NCI-H1105 (cell line): ENCODE measurements at regions not wholly inside any gene's neighbourhood (a gene's known extent, or its start where the extent isn't known, plus 50 kb on each side); places are given as distances from the start of the nearest gene placed in this dataset.
"Not testable (repeated sequence)": the region's sequence is repeated elsewhere in the genome, so short reads cannot be mapped to it uniquely, and the experiment has no call there.

ENCODE experiments used
- DNase-seq: peaks from one replicate; lab custom pipeline; 2025; lab: John Stamatoyannopoulos, UW

- no peak for DNase-seq
Observed at GRCh38 chr14:41071351-41071750, 535.3 kb upstream of the LRFN5 start.

DNA sequence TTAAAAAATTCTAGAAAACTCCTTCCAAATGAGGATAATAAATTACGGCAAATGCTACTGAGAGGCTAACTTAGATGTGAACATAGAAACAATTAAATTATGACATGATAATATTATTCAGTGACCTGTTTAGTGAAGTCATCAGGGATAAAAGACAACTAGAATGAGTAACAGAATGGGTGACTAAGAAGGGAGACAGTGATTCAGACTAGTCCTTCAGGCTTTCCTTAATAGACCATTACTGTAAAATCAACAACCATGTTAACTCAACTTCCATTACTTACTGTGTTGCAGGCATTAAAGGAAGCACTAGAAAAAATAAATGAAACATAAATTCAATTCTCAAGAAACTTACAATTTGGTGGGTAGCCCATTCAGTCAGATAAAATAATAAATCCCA lies 543.9 kb upstream of the LRFN5 start:
- no peak for DNase-seq

DNA sequence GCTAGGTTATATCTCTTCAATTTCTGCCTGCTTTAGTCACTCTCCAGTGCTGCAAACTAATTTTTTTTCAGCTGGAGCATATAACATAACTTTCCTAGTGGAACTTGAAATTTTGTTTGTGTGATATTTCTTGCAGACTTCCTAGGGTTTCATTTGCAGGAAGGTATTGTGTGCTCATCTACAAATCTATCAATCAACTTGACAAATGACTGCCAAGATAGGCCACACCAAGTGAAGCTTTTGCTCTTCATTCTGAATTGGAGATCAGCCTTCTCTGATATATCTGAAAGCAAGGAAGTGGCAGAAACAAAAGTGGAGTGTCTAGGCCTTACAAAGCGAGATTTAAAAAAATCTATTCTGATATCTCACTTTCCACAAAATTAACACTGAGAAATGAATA lies 551.1 kb upstream of the LRFN5 start:
- DNase-seq = no peak

DNA sequence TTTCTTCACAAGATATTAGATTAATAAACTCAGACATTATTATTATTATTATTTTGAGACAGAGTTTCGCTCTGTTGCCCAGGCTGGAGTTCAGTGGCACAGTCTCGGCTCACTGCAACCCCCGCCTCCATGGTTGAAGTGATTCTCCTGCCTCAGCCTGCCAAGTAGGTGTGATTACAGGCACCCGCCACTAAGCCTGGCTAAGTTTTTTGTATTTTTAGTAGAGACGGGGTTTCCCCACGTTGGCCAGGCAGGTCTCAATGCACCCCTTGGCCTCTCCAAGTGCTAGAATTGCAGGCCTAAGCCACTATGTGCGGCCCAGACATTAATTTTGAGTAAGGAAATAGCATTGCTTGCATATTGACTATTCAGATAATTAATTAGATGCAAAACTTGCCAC lies 554.9 kb upstream of the LRFN5 start:
- DNase-seq = no peak

DNA sequence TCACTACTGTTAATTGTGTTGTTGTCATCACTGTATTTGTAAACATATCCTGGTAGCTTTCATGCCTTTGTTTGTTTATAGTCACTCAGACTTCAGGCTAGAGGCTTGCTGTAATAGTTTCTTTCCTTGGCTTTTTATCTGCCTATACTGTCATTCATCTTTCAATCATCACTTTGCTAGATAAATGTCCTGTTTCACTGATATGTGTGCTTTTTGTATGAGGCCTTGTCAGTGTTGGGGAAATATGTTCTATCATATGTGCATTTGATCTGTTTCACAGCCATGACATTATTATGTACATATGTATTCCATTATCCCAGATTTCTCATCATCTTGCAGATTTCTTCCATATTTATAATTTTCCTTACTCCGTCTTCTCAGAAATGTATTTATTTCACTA lies 558.9 kb upstream of the LRFN5 start:
- no peak for DNase-seq

GRCh38 chr14:41037388-41037787 lies 569.3 kb upstream of the LRFN5 start:
- no peak for DNase-seq

DNA sequence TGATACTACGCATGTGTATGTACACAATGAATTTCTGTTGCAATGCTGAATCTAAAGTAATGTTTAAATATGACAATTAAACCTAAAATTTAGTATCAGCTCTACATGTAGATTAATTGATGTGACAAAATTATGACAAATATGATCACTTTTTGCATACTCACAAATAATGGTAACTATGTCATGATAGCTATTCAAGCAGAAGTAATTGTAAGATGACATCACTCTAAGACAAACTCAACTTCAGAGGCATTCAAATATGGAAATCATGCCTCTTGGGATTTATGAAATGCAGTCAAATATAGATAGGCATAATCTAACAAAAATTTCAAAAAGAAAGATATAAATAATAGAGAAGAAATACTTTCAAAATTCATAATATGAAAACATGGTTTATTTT lies 571.7 kb upstream of the LRFN5 start:
- DNase-seq = no peak

- no peak for DNase-seq
Observed at GRCh38 chr14:41022932-41023331, 583.7 kb upstream of the LRFN5 start.

- no peak for DNase-seq
Observed at GRCh38 chr14:41016213-41016612, 590.5 kb upstream of the LRFN5 start.

DNA sequence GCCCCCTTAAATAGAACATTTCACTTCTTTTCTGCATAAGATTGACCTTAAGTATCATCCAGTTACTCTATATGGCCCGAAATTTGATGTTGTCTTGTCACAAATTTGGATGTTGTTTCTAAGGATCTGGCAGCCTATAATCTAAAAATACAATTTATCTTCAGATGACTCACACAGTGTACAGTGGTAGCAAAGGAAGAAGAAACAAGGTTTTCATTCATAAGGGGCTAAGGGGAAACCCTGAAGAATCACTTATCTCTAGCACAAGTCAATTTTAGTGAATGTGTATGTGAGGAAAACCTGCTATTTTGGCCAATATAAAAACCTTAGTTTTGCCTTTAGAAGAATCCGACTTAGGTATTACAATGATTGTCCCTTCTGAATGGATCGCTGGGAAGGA lies 606.3 kb upstream of the LRFN5 start:
- no peak for DNase-seq

GRCh38 chr14:40989260-40989659 lies 617.4 kb upstream of the LRFN5 start:
- no peak for DNase-seq

GRCh38 chr14:40987481-40987880 lies 619.2 kb upstream of the LRFN5 start:
- no peak for DNase-seq

- no peak for DNase-seq
Observed at GRCh38 chr14:40986655-40987054, 620.0 kb upstream of the LRFN5 start.

- no peak for DNase-seq
Observed at GRCh38 chr14:40985584-40985983, 621.1 kb upstream of the LRFN5 start.

GRCh38 chr14:40983604-40984003 lies 623.1 kb upstream of the LRFN5 start:
- no peak for DNase-seq

GRCh38 chr14:40981247-40981646 lies 625.4 kb upstream of the LRFN5 start:
- DNase-seq = no peak

DNA sequence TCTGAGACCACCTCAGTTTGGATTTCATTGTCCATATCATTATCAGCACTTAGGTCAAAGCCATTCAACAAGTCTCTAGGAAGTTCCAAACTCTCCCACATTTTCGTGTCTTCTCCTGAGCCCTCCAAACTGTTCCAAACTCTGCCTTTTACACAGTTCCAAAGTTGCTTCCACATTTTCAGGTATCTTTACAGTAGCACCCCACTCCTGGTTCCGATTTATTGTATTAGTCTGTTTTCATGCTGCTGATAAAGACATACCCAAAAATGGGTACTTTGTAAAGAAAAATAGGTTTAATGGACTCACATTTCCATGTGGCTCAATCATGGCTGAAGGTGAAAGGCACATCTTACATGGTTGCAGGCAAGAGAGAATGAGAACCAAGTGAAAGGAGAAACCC lies 646.4 kb upstream of the LRFN5 start:
- not testable (repeated sequence) for DNase-seq

- DNase-seq = no peak
Observed at GRCh38 chr14:40955131-40955505, 651.6 kb upstream of the LRFN5 start.

DNA sequence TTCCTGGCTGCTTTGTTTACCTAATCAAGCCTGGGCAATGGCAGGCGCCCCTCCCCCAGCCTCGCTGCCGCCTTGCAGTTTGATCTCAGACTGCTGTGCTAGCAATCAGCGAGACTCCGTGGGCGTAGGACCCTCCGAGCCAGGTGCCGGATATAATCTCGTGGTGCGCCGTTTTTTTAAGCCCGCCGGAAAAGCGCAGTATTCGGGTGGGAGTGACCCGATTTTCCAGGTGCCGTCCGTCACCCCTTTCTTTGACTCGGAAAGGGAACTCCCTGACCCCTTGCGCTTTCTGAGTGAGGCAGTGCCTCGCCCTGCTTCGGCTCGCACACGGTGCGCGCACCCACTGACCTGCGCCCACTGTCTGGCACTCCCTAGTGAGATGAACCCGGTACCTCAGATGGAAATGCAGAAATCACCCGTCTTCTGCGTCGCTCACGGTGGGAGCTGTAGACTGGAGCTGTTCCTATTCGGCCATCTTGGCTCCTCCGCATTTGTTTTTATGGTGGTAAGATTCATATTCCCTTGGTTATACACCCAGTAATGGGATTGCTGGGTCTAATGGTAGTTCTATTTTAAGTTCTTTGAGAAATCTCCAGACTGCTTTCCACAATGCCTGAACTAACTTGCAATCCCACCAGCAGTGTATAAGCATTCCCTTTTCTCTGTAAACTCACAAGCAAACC lies 652.1 kb upstream of the LRFN5 start:
- DNase-seq = not testable (repeated sequence)

- no peak for DNase-seq
Observed at GRCh38 chr14:40944521-40944920, 662.2 kb upstream of the LRFN5 start.

- DNase-seq = no peak
Observed at GRCh38 chr14:40936861-40937260, 669.8 kb upstream of the LRFN5 start.

DNA sequence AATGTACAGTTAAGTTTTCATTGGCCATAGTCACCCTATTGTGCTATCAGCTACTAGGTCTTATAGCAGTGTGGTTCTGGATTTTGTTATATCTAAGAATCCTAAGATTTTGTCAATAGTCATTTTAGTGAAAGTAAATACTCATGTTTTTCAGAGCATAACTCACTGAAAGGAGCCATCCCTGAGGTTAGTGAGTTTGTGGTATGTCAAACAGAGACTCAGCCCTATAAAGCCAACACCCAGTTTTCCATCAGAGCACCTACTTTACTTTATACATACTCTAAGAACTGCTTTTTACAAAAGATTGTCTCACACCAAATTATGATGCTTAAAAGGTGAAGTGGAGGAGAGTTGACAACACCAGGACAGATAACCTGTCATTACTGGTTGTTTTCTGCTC lies 686.3 kb upstream of the LRFN5 start:
- DNase-seq = no peak

- no peak for DNase-seq
Observed at GRCh38 chr14:40911141-40911540, 695.5 kb upstream of the LRFN5 start.

GRCh38 chr14:40909906-40910305 lies 696.8 kb upstream of the LRFN5 start:
- no peak for DNase-seq

GRCh38 chr14:40903709-40904108 lies 703.0 kb upstream of the LRFN5 start:
- DNase-seq = no peak
